ACHN (cell line): ENCODE measurements at regions not wholly inside any gene's neighbourhood (a gene's known extent, or its start where the extent isn't known, plus 50 kb on each side); places are given as distances from the start of the nearest gene placed in this dataset.
A peak's percentile ranks its signal among the peaks of the same experiment; 100 is the strongest.
"Not testable (repeated sequence)": the region's sequence is repeated elsewhere in the genome, so short reads cannot be mapped to it uniquely, and the experiment has no call there.

Source experiments
- DNase-seq: peaks from one replicate; pipeline ENCODE4 v3.0.0-alpha.2; 2015
- in situ Hi-C: cut with HindIII; loops from 2 replicates; pipeline ENCODE4 v1.10.0; 2017; ENCODE audit warnings: low sequenced_read_pairs, low pct_ligation_motif_present, low pct_unique_long_range_greater_than_20kb

DNA sequence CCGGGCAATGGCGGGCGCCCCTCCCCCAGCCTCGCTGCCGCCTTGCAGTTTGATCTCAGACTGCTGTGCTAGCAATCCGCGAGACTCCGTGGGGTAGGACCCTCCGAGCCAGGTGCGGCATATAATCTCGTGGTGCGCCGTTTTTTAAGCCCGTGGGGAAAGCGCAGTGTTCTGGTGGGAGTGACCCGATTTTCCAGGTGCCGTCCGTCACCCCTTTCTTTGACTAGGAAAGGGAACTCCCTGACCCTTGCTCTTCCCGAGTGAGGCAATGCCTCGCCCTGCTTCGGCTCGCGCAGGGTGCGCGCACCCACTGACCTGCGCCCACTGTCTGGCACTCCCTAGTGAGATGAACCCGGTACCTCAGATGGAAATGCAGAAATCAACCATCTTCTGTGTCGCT is 171.9 kb downstream of the GALR1 start:
- in situ Hi-C loops, DNase-seq: not testable (repeated sequence)

DNA sequence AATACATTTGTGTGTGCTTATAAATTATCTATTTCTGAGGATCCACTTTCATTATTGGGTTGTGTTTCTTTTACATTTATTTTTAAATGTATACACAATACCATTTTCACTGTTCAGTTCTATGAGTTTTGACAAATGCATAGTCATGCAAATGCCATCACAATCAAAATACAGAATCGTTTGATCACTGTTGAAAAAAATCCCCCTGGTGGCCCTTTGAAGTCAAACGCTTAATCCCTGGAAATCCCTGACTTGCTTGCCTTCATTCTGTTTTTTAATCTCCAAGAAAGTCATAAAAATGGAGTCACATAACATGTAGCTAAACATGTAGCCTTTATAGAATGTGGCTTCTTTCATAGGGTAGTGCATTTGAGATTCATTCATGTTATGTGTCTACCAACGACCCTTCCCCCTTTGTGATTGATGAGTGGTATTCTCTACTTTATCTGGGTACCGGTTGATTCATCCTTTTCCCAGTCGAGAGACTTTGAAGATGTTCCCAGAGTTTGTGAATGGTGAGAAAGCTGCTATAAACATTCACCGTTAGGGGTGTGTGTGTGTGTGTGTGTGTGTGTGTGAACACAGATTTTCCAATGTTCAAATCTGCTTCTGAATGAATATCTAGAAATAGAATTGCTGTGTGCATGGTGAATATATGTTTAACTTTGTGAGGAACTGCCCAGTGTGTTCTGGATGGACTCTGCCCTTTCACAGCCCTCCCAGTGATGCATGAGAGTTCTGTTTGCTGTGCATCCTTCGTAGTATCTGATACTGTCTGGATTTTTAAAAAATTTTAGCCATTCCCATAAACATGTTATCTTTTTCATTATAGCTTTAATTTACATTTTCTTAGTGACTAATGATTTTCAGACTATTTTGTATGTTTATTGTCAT is 173.6 kb downstream of the GALR1 start:
- in situ Hi-C loops = no loop called here
- DNase-seq = no peak

DNA sequence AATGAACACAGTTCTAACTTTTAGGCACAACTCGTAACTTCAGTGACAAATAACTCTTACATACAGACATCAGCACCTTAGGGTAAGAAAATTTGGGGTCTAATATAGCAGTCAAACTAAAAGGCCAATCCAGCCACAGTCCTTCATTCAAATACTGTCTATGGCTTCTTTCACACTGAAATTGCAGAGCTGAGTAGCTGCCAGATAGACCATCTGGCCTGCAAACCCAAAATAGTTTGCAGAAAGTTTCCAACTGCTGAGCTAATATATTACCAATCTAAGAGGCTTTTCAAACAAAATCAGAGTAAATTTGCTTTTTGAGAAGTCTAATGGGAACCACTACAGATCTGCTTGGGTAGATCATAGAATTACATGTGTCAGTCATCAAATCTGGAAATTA is 183.4 kb downstream of the GALR1 start:
- no peak for DNase-seq
- in situ Hi-C loops = no loop called here

DNA sequence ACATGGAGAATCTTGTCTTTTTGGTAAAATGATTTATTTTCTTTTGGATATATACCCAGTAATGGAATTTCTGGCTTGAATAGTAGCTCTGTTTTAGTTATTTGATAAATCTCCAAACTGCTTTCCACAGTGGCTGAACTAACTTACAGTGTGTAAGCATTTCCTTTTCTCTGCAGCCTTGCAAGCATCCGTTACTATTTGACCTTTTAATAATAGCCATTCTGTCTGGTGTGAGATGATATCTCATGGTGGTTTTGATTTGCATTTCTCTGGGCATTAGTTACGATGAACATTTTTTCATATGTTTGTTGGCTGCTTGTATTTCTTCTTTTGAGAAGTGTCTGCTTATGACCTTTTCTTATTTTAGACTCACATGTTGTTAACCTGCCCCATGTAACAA is 190.2 kb downstream of the GALR1 start:
- in situ Hi-C loops = no loop called here
- DNase-seq = no peak

DNA sequence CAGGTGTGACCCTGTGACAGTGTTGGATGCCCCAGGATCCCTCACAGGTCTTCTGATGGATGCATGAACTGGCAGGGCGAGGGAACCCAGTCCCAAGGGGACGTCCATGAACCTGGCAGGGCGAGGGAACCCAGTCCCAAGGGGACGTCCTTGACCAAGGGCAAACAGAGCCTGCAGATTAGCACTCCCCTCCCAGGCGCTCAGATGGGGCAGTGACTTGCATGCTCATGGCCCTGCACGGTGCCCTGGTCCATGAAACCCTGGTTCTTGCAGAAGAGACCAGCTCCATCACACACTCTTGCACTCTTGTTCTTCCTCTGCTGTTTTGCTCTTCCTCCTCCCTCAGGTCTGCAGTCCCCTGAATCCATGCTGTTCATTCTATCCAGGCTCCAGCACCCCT is 192.7 kb downstream of the GALR1 start:
- no peak for DNase-seq

DNA sequence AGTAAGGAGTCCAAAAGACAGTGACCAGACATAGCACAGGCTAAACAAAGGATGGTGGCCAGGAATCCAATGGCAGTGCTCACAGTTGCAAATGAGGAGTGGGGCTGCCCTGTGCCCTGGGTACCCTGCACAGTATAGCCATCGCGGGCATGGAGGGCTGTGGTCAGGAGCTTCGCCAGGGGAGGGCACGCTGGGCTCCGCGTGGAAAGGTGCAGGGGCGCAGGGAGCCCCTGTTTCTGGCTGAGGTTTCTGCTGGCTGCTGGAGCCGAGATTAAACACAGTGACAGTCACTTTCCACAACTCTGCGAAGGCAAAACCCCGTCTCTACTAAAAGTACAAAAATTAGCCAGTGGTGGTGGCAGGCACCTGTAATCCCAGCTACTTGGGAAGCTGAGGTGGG is 194.7 kb downstream of the GALR1 start:
- no peak for DNase-seq
- in situ Hi-C loops = no loop called here

More for the DNA sequence above, 192.7 kb downstream of the GALR1 start:
- in situ Hi-C loops = no loop called here

DNA sequence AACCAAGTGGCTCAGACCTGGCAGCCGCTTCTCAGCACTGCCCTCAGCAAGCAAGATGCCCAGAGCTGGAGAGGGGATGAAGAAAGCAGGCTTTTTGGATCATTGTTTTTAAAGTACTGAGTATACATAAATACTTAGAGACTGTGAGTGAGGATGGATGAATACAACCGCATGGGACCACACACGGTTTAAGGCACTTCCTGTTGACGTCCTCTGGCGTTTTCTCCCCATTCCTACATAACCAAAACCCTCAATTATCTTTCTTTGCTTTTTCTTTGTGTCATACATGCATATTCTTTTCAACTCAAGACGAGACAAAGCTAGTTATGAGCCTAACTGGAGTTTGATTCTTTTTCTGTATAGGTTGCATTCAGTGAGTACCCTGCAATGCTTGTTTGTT is 198.4 kb downstream of the GALR1 start:
- DNase-seq = no peak
- in situ Hi-C loops = no loop called here

DNA sequence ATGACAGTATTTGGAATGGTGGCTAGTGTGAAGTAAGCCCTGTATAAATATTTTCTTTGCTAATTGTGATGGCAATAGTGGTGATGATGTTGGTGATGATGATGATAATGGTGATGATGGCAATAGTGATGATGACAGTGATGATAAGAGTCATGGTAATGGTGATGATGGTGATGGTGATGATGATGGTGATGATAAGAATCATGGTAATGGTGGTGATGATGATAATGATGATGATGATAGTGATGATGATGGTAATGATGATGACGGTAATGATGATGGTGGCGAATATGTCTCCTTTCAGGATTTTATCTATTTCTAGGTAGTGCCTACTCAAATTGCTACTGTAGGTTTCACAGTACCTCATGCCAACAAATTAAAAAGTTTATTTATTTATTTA is 205.4 kb downstream of the GALR1 start:
- in situ Hi-C loops = no loop called here
- no peak for DNase-seq

DNA sequence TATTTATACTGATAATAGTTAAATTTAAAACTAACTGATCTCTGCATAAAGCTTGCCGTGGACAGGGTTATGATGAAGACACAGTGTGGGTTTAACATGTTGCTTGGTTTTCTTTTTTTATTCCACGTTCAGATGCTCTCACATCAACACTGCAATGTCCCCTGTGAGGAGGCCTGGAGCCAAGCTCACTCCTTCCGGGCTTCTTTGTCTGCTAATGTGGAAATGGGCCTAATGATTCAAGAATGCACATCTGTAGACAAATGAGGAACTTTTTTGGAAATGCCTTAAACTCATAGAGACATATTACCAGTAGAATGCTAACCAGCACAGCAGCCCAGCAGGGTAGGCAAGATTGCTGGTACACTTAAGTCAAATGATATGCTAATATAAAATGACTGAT is 208.0 kb downstream of the GALR1 start:
- in situ Hi-C loops = no loop called here

DNA sequence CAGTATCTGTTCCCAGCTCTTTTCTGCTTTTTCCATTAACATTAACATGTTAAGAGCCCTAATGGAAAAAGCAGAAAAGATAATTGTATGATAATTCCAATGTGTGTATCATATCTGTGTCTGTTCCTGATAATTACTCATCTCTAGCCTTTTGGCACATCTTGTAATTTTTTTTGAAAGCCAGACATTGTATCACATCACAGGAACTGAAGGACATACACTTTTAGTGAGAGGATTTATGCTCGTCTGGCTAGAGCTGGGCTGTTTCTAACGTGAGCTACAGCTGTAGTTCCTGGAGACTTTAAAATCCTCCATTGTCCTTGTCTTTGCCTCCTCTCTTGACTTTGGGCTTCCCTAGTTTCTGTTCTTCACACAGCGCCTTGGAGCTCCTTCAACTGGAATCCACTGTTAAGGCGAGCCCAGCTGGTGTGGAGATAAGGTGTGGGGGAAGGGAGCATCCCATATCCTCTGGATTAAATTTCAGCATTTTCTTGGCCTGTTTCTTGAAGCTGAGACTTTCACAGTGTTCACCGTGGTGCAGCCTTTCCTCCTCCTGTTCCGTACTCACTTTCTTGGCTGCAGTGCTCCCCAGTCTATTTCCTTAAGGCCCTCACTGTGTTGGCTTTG is 211.5 kb downstream of the GALR1 start:
- in situ Hi-C loops = no loop called here
- no peak for DNase-seq

More for the DNA sequence above, 208.0 kb downstream of the GALR1 start:
- no peak for DNase-seq

DNA sequence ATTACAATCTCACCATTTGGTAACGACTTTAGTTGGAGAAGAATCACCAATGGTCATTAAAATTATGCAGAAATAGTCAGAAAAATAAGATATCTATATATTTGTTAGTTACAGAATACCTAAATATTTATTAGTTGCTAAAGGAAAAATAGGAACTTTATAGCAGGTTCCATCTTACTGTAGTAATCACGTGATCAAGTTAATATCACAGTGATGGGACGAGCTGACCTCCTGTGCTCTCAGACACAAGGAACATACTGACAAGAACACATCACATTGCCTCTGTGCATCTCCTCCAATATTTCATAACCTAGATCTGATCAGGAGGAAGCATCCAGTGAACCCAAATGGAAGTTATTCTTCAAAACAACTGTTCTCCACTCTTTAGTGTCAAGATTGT is 215.3 kb downstream of the GALR1 start:
- DNase-seq = no peak
- in situ Hi-C loops = no loop called here

DNA sequence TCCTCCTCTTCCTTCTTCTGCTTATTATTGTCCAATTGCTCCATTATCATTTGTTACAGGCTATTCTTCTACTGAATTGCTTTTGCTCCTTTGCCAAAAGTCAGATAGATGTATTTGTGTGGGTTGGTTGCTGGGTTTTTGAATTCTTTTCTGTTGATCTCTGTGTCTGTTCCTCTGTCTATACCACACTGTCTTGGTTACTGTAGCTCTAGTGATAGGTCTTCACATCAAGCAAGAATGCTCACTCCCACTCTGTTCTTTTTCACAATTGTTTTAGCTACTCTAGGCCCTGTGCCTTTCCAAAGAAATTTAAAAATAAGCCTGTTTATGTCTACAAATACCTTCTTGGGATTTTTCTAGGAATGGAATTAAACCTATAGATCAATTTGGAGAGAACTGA is 217.2 kb downstream of the GALR1 start:
- DNase-seq = no peak
- in situ Hi-C loops = no loop called here

DNA sequence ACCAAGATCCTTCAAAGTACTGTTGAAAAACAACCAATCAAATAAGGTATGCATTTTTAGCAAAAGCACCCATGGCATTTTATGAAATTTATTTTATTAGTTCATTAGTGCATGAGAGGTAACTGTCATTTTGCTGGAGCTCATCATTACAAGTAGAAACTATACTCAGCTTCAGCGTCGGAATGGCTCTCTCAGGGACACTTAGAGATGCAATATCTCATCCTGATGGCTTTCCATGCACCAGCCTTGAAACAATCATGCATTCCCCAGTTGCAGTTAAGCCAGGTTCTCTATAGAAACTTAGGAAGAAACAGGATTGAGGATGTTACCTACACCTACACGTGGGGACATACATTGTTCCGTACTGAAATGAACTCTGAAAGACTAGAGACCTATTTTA is 219.5 kb downstream of the GALR1 start:
- no peak for DNase-seq
- in situ Hi-C loops = no loop called here

DNA sequence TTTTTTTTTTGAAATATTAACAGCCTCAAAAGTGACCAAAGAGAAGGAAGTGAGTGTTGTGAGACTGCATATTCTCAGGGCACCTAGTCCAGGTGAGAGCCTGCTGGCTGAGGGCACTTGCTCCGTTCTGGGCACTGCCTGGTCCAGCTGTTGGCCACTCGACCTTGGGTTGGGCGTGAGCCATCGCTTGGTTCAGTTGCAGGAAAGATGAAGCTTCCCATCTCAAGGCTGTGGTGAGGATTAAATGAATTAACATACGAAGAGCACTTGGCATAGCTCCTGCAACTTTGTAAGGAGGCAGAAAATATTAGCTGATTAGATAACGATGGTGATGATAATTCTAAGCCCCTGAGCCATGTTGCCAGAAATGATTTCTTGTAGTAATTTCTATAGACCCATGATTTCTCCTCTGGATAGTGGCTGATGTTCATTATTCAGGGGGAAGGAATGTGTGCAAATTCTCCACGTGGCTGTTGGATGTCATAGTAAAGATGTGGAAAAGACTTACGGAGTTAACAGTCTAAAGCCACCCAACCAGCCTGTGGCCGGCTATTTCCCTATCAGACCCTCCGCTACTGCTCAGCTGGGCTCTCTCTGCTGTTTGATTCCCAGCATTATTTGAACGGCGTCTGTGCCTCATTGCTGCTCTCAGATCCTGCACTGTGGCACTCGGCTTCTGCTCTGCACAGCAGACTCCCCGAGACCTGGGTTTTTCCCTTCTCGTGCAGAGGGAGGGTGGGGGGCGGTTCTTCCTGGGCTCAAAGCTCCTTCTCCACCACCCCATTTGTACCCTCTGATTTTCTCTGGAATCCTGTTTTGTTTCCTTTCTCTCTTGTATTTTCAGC is 221.1 kb downstream of the GALR1 start:
- no peak for DNase-seq
- in situ Hi-C loops = no loop called here

DNA sequence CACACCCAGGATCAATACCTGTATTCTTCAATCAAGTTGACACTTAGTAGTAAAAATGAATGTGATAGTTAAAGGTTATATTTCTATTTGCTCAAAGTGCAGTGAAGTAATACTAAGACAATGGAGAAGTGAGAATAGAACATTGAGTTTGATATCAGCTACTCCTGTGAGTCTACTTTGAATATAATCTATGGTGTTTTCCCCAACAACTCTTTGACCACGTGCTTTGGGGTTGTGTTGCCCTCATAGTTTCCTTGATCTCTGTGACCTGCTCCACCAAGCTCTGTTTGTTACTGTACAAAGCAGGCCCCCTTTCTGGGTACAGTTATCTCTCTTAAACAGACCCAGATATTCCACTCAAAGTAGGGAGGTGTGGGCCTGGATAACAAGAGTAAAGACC is 222.9 kb downstream of the GALR1 start:
- no peak for DNase-seq
- in situ Hi-C loops = no loop called here

DNA sequence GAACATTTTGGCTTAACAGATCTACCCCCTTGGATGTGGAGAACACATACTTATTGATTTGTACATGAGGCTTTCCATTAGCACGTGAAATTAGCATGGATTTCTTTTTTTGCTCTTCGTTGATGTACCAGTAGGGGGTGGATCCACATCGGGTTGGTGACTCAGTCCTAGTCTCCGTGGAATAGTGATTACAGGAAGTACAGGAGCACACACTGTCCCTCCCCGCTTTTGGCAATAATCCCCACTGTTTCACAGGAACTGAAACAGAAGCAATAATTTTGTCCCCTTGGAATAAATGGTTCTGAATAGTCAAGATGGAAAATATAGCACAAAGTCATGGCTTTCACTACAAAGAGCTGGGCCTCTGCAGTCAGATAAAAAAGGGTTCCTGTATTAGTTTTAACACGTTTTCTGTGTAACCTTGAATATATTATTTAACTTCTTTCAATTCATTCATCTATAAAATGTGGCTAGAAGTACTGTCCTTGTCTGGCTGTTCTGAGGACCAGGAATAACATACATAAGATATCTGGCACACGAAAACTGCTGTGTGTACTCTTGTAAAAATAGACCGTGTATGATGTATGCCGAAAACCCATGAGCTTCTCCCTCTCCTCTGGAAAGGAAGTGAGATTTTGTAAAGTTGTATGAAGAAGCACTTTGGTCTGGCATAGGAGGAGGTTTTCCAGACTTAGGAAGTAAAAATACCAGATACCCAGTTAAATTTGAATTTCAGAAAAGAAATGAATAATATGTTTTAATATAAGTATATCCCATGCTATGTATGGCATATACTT is 229.2 kb downstream of the GALR1 start:
- in situ Hi-C loops = no loop called here
- DNase-seq = peak; percentile 10

DNA sequence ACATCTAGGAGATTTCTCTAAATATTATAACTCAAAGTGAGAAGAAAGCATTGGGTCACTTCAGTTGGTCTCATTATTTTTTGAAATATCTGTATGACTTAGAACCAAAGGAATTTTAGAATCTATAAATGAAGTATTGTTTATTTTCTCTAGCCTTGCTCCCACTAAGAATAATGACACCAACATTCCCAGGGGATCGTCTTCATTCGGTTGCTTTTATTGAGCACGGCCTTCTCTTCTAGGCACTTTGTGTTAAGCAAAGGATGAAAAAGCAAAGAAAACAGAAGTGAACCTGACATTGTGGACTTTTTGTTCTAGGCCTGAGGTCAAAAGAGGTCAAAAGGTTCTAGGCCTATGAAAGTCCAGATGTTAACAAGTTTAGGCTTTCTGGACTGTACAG is 231.9 kb downstream of the GALR1 start:
- in situ Hi-C loops = no loop called here
- no peak for DNase-seq

DNA sequence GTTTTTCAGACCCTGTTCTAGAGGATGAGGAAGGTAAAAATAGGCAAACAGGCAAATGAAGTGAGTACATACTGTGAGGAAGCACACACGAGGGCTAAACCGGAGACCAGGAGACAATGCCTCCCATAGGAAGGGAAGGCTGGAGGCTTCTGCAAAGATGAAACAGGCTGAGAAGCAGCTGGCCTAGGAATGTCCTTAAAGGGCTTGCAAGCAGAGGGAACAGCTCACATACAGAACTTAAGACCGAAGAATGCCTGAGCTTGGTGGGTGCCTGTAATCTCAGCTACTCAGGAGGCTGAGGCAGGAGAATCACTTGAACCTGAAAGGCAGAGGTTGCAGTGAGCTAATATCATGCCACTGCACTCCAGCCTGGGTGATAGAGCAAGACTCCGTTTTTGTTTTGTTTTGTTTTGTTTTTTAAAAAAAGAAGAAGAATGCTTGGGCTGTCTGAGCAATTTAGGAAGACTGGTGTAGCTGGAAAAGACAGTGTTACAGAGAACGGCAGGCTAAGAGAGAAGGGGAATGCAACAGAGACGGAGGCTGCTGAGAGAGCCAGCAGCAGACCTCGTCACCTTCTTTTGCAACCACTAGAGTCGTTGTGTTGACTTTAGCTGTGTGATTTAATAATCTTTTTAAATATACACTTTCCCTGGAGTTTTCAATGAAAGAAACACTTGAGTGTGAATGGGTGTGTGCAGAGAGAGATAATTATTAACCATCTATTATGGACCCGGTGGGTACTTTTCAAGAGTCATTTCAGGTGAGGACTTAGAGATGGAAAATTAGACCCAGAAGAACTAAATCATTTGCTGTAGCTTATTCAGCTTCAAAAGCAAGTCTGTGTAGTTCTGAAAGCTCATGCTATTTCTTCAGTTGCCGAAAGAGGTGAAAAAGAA is 232.8 kb downstream of the GALR1 start:
- in situ Hi-C loops = no loop called here
- DNase-seq = no peak
